HepG2 (cell line): ENCODE measurements at regions not wholly inside any gene's neighbourhood (a gene's known extent, or its start where the extent isn't known, plus 50 kb on each side); places are given as distances from the start of the nearest gene placed in this dataset.

Source experiments
- CEBPB ChIP-seq: IDR thresholded peaks from 2 replicates; pipeline ENCODE4 v1.6.1; 2011; ENCODE audit warnings: low read depth, low read length, improper control_type of control experiment, borderline replicate concordance
- CTCF ChIP-seq: sonication (generic); formaldehyde crosslinking; IDR thresholded peaks from 2 replicates; pipeline ENCODE4 v1.5.0; 2020; ENCODE audit warnings: mild to moderate bottlenecking, missing genetic modification reagents, moderate library complexity
- DZIP1 ChIP-seq: sonication (generic); formaldehyde crosslinking; IDR thresholded peaks from 2 replicates; pipeline ENCODE4 v1.5.0; 2020; ENCODE audit warnings: mild to moderate bottlenecking, missing genetic modification reagents
- FOXO1 ChIP-seq: sonication (generic); formaldehyde crosslinking; IDR thresholded peaks from 2 replicates; pipeline ENCODE4 v1.4.0; 2020; ENCODE audit warnings: missing genetic modification reagents
- NR1H2 ChIP-seq: sonication (generic); formaldehyde crosslinking; IDR thresholded peaks from 2 replicates; pipeline ENCODE4 v1.8.1; 2022; ENCODE audit warnings: low read depth, missing genetic modification reagents, borderline replicate concordance
- RBAK ChIP-seq: sonication (generic); formaldehyde crosslinking; IDR thresholded peaks from 2 replicates; pipeline ENCODE4 v1.5.1; 2020; ENCODE audit warnings: mild to moderate bottlenecking, missing genetic modification reagents
- SUZ12 ChIP-seq: fragments of 150-350 bp; IDR thresholded peaks from 2 replicates; pipeline ENCODE4 v1.6.1; 2014; ENCODE audit warnings: low read depth, low read length
- TEAD3 ChIP-seq: optimal IDR thresholded peaks from 2 replicates; pipeline ENCODE3; 2016; ENCODE audit warnings: borderline replicate concordance
- ZFP36 ChIP-seq: fragments of 150-350 bp; IDR thresholded peaks from 2 replicates; pipeline ENCODE4 v1.6.1; 2018; ENCODE audit warnings: borderline replicate concordance, low read length, low read depth; ENCODE audit not compliant: partially characterized antibody

- no peak for TF ChIP-seq CTCF (CRISPR knock-in tag)
- no peak for TF ChIP-seq FOXO1 (CRISPR knock-in tag)
- no peak for TF ChIP-seq ZFP36
- TF ChIP-seq TEAD3 (CRISPR knock-in tag), result no peak
- TF ChIP-seq NR1H2 (CRISPR knock-in tag), result no peak
- no peak for TF ChIP-seq CEBPB
- TF ChIP-seq SUZ12, result no peak
- no peak for TF ChIP-seq DZIP1 (CRISPR knock-in tag)
- TF ChIP-seq RBAK (CRISPR knock-in tag), result no peak
Measured at GRCh38 chr16:49023050-49023449, 258.6 kb downstream of the CBLN1 start.
